ENCODE measurements at regions not wholly inside any gene's neighbourhood (a gene's known extent, or its start where the extent isn't known, plus 50 kb on each side); places are given as distances from the start of the nearest gene placed in this dataset.

DNA sequence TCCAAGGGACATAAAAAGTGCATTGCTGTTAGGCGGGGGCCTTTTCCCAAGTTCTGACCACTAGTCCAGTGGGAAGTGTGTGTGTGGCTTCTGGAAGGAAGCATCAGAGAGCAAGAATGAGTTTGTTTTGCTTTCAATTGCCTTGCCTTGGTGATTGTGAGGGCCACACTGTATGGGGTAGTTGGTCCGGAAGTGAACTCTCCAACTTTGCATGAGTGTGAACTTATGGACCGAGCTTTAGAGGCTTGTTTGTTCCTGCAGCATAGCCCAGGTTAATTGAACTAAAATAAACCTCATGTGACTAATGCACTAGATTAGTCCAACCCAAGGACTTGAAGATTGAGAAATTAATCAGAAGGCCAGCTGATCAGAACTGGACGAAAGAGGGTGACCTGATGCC lies 171.7 kb downstream of the NR2F2 start:
- no peaks in the 10 kb centered on the region for H3K27me3 ChIP-seq (ENCODE audit: control insufficient read depth, low read length)
- H3K4me3 ChIP-seq (ENCODE audit: low read length) = no peak overlapping the region
- H3K9me2 ChIP-seq (replicated peaks; ENCODE audit: control insufficient read depth, low read length) = no peaks in the 10 kb centered on the region
- H3K9me3 ChIP-seq (ENCODE audit: control insufficient read depth, insufficient read depth, low read length) = no peaks in the 10 kb centered on the region
- no peak for TF ChIP-seq EZH2phosphoT487 (IDR thresholded peaks at IDR 0.05; ENCODE audit: borderline replicate concordance, low read length)
- no peak for TF ChIP-seq CTCF (IDR thresholded peaks at IDR 0.05; ENCODE audit: low read depth, low read length, poor library complexity, severe bottlenecking)
- no peak overlapping the region for H3K4me2 ChIP-seq (ENCODE audit: low read length)
- H3K36me3 ChIP-seq (ENCODE audit: control insufficient read depth, low read length) = no peaks in the 10 kb centered on the region
- H3K79me2 ChIP-seq (ENCODE audit: control insufficient read depth, low read length) = no peaks in the 10 kb centered on the region
- no peak overlapping the region for H3K27ac ChIP-seq (ENCODE audit: low read depth, low read length)
- H4K20me1 ChIP-seq (ENCODE audit: control insufficient read depth, insufficient read depth, low read depth, low read length) = no peaks in the 10 kb centered on the region
- H3K4me1 ChIP-seq (ENCODE audit: control insufficient read depth, low read length) = no peaks in the 10 kb centered on the region
- no peaks in the 10 kb centered on the region for H3F3A ChIP-seq (ENCODE audit: control insufficient read depth, insufficient read depth)

DNA sequence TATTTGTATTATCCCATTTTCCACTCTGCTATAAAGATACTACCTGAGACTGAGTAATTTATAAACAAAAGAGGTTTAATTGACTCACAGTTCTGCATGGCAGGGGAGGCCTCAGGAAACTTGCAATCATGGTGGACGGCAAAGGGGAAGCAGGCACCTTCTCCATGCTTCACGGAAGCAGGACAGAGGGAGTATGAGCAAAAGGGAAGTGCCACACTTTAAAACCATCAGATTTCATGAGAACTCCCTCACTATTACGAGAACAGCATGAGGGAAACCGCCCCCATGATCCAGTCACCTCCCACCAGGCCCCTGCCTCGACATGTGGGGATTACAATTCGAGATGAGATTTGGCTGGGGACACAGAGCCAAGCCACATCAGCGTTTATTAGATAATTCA lies 172.8 kb downstream of the NR2F2 start:
- no peak for TF ChIP-seq CTCF (IDR thresholded peaks at IDR 0.05; ENCODE audit: low read depth, low read length, poor library complexity, severe bottlenecking)
- no peak for TF ChIP-seq EZH2phosphoT487 (IDR thresholded peaks at IDR 0.05; ENCODE audit: borderline replicate concordance, low read length)
- no peak overlapping the region for H3K27ac ChIP-seq (ENCODE audit: low read depth, low read length)
- no peaks in the 10 kb centered on the region for H3K27me3 ChIP-seq (ENCODE audit: control insufficient read depth, low read length)
- no peaks in the 10 kb centered on the region for H3F3A ChIP-seq (ENCODE audit: control insufficient read depth, insufficient read depth)
- no peaks in the 10 kb centered on the region for H3K9me3 ChIP-seq (ENCODE audit: control insufficient read depth, insufficient read depth, low read length)
- no peaks in the 10 kb centered on the region for H3K4me1 ChIP-seq (ENCODE audit: control insufficient read depth, low read length)
- H3K36me3 ChIP-seq (ENCODE audit: control insufficient read depth, low read length) = no peaks in the 10 kb centered on the region
- H3K4me3 ChIP-seq (ENCODE audit: low read length) = no peak overlapping the region
- H4K20me1 ChIP-seq (ENCODE audit: control insufficient read depth, insufficient read depth, low read depth, low read length) = no peaks in the 10 kb centered on the region
- H3K9me2 ChIP-seq (replicated peaks; ENCODE audit: control insufficient read depth, low read length) = no peaks in the 10 kb centered on the region
- no peak overlapping the region for H3K4me2 ChIP-seq (ENCODE audit: low read length)
- no peaks in the 10 kb centered on the region for H3K79me2 ChIP-seq (ENCODE audit: control insufficient read depth, low read length)

- no peaks in the 10 kb centered on the region for H3K9me2 ChIP-seq (replicated peaks; ENCODE audit: control insufficient read depth, low read length)
- no peaks in the 10 kb centered on the region for H3K27me3 ChIP-seq (ENCODE audit: control insufficient read depth, low read length)
- no peak overlapping the region for H3K27ac ChIP-seq (ENCODE audit: low read depth, low read length)
- H3K4me1 ChIP-seq (ENCODE audit: control insufficient read depth, low read length) = no peaks in the 10 kb centered on the region
- H3K36me3 ChIP-seq (ENCODE audit: control insufficient read depth, low read length) = no peaks in the 10 kb centered on the region
- no peaks in the 10 kb centered on the region for H3K9me3 ChIP-seq (ENCODE audit: control insufficient read depth, insufficient read depth, low read length)
- no peaks in the 10 kb centered on the region for H4K20me1 ChIP-seq (ENCODE audit: control insufficient read depth, insufficient read depth, low read depth, low read length)
- TF ChIP-seq CTCF (IDR thresholded peaks at IDR 0.05; ENCODE audit: low read depth, low read length, poor library complexity, severe bottlenecking) (no peak), EZH2phosphoT487 (IDR thresholded peaks at IDR 0.05; ENCODE audit: borderline replicate concordance, low read length) (no peak)
- no peak overlapping the region for H3K4me3 ChIP-seq (ENCODE audit: low read length)
- H3K79me2 ChIP-seq (ENCODE audit: control insufficient read depth, low read length) = no peaks in the 10 kb centered on the region
- H3K4me2 ChIP-seq (ENCODE audit: low read length) = no peak overlapping the region
- H3F3A ChIP-seq (ENCODE audit: control insufficient read depth, insufficient read depth) = no peaks in the 10 kb centered on the region
Measured at GRCh38 chr15:96504371-96504770, 173.9 kb downstream of the NR2F2 start.

GRCh38 chr15:96505014-96505413 lies 174.5 kb downstream of the NR2F2 start:
- no peaks in the 10 kb centered on the region for H3K79me2 ChIP-seq (ENCODE audit: control insufficient read depth, low read length)
- H3F3A ChIP-seq (ENCODE audit: control insufficient read depth, insufficient read depth) = no peaks in the 10 kb centered on the region
- TF ChIP-seq EZH2phosphoT487 (IDR thresholded peaks at IDR 0.05; ENCODE audit: borderline replicate concordance, low read length) = no peak
- TF ChIP-seq CTCF (IDR thresholded peaks at IDR 0.05; ENCODE audit: low read depth, low read length, poor library complexity, severe bottlenecking) = no peak
- H3K36me3 ChIP-seq (ENCODE audit: control insufficient read depth, low read length) = no peaks in the 10 kb centered on the region
- H3K4me2 ChIP-seq (ENCODE audit: low read length) = no peak overlapping the region
- no peaks in the 10 kb centered on the region for H3K27me3 ChIP-seq (ENCODE audit: control insufficient read depth, low read length)
- no peaks in the 10 kb centered on the region for H4K20me1 ChIP-seq (ENCODE audit: control insufficient read depth, insufficient read depth, low read depth, low read length)
- H3K9me2 ChIP-seq (replicated peaks; ENCODE audit: control insufficient read depth, low read length) = no peaks in the 10 kb centered on the region
- no peaks in the 10 kb centered on the region for H3K9me3 ChIP-seq (ENCODE audit: control insufficient read depth, insufficient read depth, low read length)
- no peak overlapping the region for H3K4me3 ChIP-seq (ENCODE audit: low read length)
- H3K4me1 ChIP-seq (ENCODE audit: control insufficient read depth, low read length) = no peaks in the 10 kb centered on the region
- no peak overlapping the region for H3K27ac ChIP-seq (ENCODE audit: low read depth, low read length)
